ENCODE measurements at regions not wholly inside any gene's neighbourhood (a gene's known extent, or its start where the extent isn't known, plus 50 kb on each side); places are given as distances from the start of the nearest gene placed in this dataset.

DNA sequence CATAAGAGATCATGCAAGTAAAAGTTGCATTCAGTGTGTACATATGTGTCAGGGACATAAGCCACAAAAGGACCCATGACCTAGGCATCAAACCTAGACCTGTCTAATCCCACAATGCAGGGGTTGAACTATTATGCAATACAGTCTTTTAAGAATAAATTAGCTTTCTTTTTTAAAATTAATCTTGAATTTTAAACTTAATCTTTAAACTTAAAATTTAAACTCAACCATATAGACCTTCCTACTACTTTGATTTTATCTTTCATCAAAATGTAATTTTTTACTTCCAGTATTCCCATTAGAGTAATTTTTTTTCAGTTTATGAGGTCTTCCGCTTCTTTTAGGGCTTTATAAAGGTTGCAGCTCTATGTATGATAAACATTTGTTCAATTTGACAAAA, 702.9 kb downstream of the SUCLG1 start:
- TF ChIP-seq, protein P1, sequence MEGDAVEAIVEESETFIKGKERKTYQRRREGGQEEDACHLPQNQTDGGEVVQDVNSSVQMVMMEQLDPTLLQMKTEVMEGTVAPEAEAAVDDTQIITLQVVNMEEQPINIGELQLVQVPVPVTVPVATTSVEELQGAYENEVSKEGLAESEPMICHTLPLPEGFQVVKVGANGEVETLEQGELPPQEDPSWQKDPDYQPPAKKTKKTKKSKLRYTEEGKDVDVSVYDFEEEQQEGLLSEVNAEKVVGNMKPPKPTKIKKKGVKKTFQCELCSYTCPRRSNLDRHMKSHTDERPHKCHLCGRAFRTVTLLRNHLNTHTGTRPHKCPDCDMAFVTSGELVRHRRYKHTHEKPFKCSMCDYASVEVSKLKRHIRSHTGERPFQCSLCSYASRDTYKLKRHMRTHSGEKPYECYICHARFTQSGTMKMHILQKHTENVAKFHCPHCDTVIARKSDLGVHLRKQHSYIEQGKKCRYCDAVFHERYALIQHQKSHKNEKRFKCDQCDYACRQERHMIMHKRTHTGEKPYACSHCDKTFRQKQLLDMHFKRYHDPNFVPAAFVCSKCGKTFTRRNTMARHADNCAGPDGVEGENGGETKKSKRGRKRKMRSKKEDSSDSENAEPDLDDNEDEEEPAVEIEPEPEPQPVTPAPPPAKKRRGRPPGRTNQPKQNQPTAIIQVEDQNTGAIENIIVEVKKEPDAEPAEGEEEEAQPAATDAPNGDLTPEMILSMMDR (conservative IDR thresholded peaks at IDR 0.05; ENCODE audit: low read depth, low read length), result no peak
- TF ChIP-seq EZH2 (IDR thresholded peaks at IDR 0.05; ENCODE audit: borderline replicate concordance, low read depth, low read length, poor library complexity, severe bottlenecking), result no peak

All from A673 (cell line).